Esophagus (tissue), 2 donors: ENCODE measurements at regions not wholly inside any gene's neighbourhood (a gene's known extent, or its start where the extent isn't known, plus 50 kb on each side); places are given as distances from the start of the nearest gene placed in this dataset.
"Not testable (repeated sequence)": the region's sequence is repeated elsewhere in the genome, so short reads cannot be mapped to it uniquely, and the experiment has no call there.

Experiments
- H3K27ac ChIP-seq, 2 donors: one replicate each; pipeline ENCODE4 v1.5.1; 2013; ENCODE audit warnings: low read depth in 2 of 2, mild to moderate bottlenecking in 2 of 2, inconsistent platforms in 1 of 2, low read length in 1 of 2, moderate library complexity in 1 of 2
- H3K27me3 ChIP-seq, 2 donors: one replicate each; pipeline ENCODE4 v1.6.1; 2013; ENCODE audit warnings: low read length in 2 of 2, control low read depth in 1 of 2, mild to moderate bottlenecking in 1 of 2; ENCODE audit not compliant: insufficient read depth in 2 of 2, control insufficient read depth in 1 of 2
- H3K36me3 ChIP-seq, 2 donors: one replicate each; pipeline ENCODE4 v1.6.1; 2013; ENCODE audit warnings: low read length in 1 of 2; ENCODE audit not compliant: control insufficient read depth in 2 of 2, insufficient read depth in 2 of 2
- H3K4me1 ChIP-seq, 2 donors: one replicate each; pipeline ENCODE4 v1.6.1; 2013; ENCODE audit warnings: low read length in 1 of 2; ENCODE audit not compliant: control insufficient read depth in 2 of 2, insufficient read depth in 2 of 2
- H3K4me3 ChIP-seq, 2 donors: one replicate each; pipeline ENCODE4 v1.5.1; 2013; ENCODE audit warnings: low read length in 2 of 2, mild to moderate bottlenecking in 2 of 2, low read depth in 1 of 2, moderate library complexity in 1 of 2
- H3K9me3 ChIP-seq, 2 donors: one replicate each; pipeline ENCODE4 v1.6.1; 2013; ENCODE audit warnings: mild to moderate bottlenecking in 2 of 2, low read depth in 1 of 2, low read length in 1 of 2, moderate library complexity in 1 of 2; ENCODE audit not compliant: control insufficient read depth in 2 of 2, insufficient read depth in 1 of 2
- WGBS, 2 donors: extraction: QIAGEN DNeasy Blood & Tissue Kit; methylation state at CpG; one replicate each; pipeline ENCODE4 v1.1.7; 2013; 5-methylcytosine and 5-hydroxymethylcytosine counted together
- donor health status: healthy with polysubstance abuse.
- donor health status: Bipolar disorder and iron deficiency.

DNA sequence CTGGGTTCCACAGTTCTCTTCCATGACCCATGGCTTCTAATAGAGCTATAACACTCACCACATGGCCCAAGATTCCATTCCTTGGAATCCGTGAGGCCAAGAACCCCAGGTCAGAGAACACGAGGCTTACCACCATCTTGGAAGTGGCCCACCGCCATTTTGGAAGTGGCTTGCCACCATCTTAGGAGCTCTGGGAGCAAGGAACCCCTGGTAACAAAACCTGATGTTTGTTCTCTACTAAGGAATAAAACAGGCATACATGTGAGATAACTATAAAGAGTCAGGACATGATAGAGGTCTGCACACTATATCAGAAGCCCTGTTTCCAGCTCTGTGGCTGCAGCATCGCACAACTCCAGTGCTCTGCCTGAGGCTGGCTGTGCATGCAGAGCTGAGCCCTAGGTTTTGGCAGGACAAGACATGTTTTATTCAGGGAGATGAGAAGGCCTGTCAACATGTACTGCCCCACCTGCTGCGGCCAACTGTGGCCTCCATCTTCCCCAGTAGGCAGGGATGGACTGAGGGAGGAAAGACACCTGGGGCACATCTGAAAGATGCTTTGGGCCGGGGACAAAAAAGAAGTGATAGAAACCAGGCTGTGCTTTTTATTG, 344.9 kb downstream of the DAD1 start:
- Histone ChIP-seq H3K27me3 (no peaks in the 10 kb centered on the region), H3K9me3 (no peaks in the 10 kb centered on the region), H3K4me1 (no peaks in the 10 kb centered on the region), H3K4me3 (no peak overlapping the region), H3K36me3 (no peaks in the 10 kb centered on the region), H3K27ac (no peak overlapping the region)
- WGBS, 2 donors = 87 to 90% methylated on average over 6 of the region's 6 CpGs

DNA sequence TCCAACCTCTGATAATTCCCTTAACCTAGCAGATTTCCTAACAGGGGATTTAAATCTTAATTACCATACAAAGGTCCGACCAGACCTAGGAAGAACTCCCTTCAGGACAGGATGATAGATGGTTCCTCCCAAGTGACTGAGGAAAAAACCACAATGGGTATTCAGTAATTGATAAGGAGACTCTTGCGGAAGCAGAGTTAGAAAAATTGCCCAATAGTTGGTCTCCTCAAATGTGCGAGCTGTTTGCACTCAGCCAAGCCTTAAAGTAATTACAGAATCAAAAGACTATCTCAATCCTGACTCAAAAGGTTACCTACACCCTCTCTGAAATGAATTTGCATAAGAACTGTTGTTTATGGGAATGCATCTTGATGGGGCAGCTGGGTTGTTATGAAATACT, 350.7 kb downstream of the DAD1 start:
- 40 to 54% methylated on average over 3 of the region's 3 CpGs for WGBS, 2 donors
- not testable (repeated sequence) for H3K27ac ChIP-seq, H3K4me1 ChIP-seq, H3K9me3 ChIP-seq, H3K36me3 ChIP-seq, H3K4me3 ChIP-seq, H3K27me3 ChIP-seq

DNA sequence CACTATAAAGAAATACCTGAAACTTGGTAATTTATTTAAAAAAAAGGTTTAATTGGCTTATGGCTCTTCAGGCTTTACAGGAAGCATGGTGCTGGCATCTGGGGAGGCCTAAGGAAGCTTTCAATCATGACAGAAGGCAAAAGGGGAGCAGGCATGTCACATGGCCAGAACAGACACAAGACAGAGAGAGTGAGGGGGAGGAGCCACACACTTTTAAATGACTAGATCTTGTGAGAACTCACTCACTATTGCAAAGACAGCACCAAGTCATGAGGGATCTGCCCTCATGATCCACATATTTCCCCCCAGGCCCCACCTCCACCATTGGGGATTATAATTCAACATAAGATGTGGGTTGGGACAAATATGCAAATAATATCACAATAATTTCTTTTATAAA, 355.6 kb downstream of the DAD1 start:
- Histone ChIP-seq H3K27me3 (no peaks in the 10 kb centered on the region), H3K4me3 (no peak overlapping the region), H3K36me3 (no peaks in the 10 kb centered on the region), H3K27ac (no peak overlapping the region), H3K9me3 (peaks cover 3 to 5% of the 10 kb centered on the region in 2 donors), H3K4me1 (no peaks in the 10 kb centered on the region)

DNA sequence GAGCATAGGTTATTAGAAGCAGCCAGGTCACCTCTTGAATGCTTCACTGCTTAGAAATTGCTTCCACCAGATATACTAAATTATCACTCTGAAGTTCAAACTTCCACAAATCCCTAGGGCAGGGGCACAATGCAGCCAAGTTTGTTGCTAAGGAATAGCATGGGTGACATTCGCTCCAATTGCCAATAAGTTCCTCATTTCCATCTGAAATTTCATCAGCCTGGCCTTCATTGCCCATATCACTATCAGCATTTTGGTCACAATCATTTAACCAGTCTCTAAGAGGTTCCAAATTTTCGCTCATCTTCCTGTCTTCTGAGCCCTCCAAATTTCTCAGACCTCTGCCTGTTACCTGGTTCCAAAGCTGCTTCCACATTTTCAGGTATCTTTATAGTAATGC, 356.1 kb downstream of the DAD1 start:
- Histone ChIP-seq H3K36me3 (no peaks in the 10 kb centered on the region), H3K27me3 (no peaks in the 10 kb centered on the region), H3K4me3 (no peak overlapping the region), H3K4me1 (no peaks in the 10 kb centered on the region), H3K27ac (no peak overlapping the region), H3K9me3 (peaks cover 3 to 5% of the 10 kb centered on the region in 2 donors)
- 69 to 77% methylated on average over 2 of the region's 2 CpGs for WGBS, 2 donors

DNA sequence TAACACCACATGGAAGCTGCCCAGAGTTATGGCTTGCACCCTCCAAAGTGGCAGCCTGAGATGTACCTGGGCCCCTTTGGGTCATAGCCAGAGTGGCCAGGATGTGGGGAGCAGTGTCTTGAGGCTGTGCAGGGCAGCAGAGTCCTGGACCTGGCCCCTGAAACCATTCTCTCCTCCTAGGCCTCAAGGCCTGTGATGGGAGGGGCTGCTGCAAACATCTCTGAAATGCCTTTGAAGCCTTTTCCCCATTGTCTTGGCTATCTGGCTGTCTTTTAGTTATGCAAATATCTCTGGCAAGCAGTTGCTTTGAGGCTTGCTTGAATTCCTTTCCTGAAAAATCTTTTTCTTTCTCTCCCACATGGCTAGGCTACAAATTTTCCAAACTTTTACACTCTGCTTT, 356.5 kb downstream of the DAD1 start:
- H3K4me3 ChIP-seq = no peak overlapping the region
- H3K9me3 ChIP-seq = peaks cover 3 to 5% of the 10 kb centered on the region in 2 donors
- no peaks in the 10 kb centered on the region for H3K36me3 ChIP-seq
- H3K27ac ChIP-seq = no peak overlapping the region
- no peaks in the 10 kb centered on the region for H3K4me1 ChIP-seq
- H3K27me3 ChIP-seq = no peaks in the 10 kb centered on the region

DNA sequence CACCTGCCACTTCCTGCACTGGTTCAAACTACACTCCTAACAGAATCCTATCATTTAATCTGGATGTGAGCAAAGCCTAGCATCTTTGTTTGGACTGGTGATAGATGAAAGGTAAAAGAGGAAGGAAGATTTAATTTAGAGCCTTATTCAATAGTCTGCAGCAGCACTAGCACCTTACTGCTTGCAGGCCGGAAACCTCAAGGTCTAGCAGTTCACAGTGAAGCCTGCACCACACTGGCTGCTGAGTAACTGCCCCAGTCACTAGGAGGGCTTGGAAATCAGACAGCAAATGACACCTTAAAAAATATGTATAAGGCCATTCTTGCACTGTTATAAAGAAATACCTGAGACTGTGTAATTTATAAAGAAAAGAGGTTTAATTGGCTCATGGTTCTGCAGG, 358.0 kb downstream of the DAD1 start:
- Histone ChIP-seq H3K27me3 (no peaks in the 10 kb centered on the region), H3K9me3 (peaks cover 3 to 5% of the 10 kb centered on the region in 2 donors), H3K36me3 (no peaks in the 10 kb centered on the region), H3K4me1 (no peaks in the 10 kb centered on the region), H3K27ac (no peak overlapping the region), H3K4me3 (no peak overlapping the region)
- 81 to 87% methylated on average over 1 of the region's 1 CpG for WGBS, 2 donors

DNA sequence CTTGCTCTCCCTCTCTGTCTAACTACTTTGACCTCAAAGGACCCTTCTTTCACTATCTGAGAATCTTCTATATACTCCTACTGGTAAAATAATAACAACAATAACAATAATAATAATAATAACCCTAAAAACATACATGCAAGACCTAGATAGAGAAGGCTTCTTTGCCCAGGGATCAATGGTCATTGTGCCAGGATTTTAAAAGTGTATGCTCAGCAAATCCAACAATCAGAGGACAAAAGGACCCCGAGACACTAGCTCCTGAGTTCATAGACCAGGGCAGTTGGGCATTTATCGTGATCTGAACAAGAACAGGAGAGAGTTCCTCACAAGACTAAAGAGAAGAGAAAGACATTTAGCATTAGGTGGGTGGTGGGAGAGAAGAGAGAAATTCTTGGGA, 358.5 kb downstream of the DAD1 start:
- WGBS, 2 donors = 71 to 81% methylated on average over 2 of the region's 2 CpGs
- Histone ChIP-seq H3K4me3 (no peak overlapping the region), H3K9me3 (peaks cover 3 to 5% of the 10 kb centered on the region in 2 donors), H3K4me1 (no peaks in the 10 kb centered on the region), H3K27me3 (no peaks in the 10 kb centered on the region), H3K36me3 (no peaks in the 10 kb centered on the region), H3K27ac (no peak overlapping the region)

DNA sequence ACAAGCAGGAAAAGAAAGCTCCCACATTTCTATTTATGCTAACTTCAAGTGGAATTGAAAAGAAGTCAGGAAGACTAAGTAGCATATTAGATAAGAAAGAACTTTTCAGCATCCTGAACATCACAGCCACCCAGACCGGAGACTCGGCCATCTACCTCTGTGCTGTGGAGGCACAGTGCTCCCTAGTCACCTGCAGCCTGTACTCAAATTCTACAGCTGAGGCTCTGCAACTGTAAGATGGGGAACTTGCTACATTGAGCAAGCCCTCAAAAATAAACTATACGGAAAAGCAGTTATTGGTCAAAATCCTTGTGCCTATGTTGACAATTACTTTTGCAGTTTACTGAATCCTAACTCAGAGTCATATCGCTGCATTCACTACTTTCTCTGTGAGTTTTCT, 361.9 kb downstream of the DAD1 start:
- H3K27ac ChIP-seq = no peak overlapping the region
- H3K27me3 ChIP-seq = no peaks in the 10 kb centered on the region
- H3K4me3 ChIP-seq = no peak overlapping the region
- peaks cover under 1 to 2% of the 10 kb centered on the region in 2 donors for H3K9me3 ChIP-seq
- no peaks in the 10 kb centered on the region for H3K4me1 ChIP-seq
- H3K36me3 ChIP-seq = no peaks in the 10 kb centered on the region
- 86 to 91% methylated on average over 4 of the region's 4 CpGs for WGBS, 2 donors

DNA sequence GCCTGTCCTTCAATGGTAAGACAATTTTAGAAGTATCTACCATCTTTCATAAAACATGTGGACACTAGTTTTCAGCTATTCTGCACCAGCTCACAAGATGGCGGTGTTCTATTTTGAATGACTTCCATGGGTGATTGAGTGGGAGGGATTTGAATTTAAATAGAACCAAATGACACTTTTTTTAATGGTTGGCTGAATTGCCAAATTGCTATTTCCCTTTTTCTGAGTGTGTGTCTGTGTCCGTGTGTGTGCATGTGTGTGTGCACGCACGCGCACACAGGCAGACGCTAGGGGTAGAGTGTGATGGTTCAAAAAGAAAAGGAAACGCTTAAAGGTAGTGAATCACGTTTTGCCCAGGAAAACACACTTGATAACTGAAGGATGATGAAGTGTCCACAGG, 362.6 kb downstream of the DAD1 start:
- Histone ChIP-seq H3K27ac (no peak overlapping the region), H3K9me3 (peaks cover 0 to 2% of the 10 kb centered on the region in 2 donors), H3K27me3 (no peaks in the 10 kb centered on the region), H3K36me3 (no peaks in the 10 kb centered on the region), H3K4me1 (no peaks in the 10 kb centered on the region), H3K4me3 (no peak overlapping the region)
- 81 to 84% methylated on average over 8 of the region's 8 CpGs for WGBS, 2 donors

DNA sequence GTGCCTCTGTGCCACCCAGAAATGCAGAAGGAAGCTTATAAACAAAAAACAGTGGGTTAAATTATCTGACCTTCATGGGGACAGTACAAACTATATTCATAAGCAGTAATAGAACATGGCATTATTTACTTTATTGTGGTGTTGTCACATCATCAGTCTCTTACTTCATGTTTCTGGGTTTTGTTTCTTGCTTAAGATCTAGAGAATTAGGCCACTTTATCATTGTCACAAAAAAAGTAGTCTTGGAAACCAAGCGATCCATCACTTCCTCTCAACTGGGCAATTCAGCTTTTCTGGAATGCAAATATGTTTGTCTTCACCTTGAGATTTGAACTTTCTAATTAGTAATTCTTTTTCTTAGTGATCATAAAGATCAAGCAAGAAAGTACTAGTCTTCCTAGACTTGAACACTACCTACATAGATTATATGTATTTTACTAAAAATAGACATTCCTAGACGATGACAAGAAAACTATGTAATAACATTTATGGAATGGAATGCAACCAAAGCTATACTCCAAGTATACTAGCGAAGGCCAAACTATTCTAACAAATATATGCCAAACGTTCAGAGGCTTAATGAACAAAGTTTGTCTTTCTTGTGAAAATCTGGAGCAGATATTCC, 363.4 kb downstream of the DAD1 start:
- 48% methylated on average over 4 of the region's 4 CpGs for whole genome bisulfite sequencing, 2 donors
- H3K4me1 ChIP-seq = no peaks in the 10 kb centered on the region
- H3K4me3 ChIP-seq = no peak overlapping the region
- no peaks in the 10 kb centered on the region for H3K27me3 ChIP-seq
- H3K9me3 ChIP-seq = peaks cover 0 to 2% of the 10 kb centered on the region in 2 donors
- no peaks in the 10 kb centered on the region for H3K36me3 ChIP-seq
- H3K27ac ChIP-seq = no peak overlapping the region
